ENCODE measurements at regions not wholly inside any gene's neighbourhood (a gene's known extent, or its start where the extent isn't known, plus 50 kb on each side); places are given as distances from the start of the nearest gene placed in this dataset.
"Not testable (repeated sequence)": the region's sequence is repeated elsewhere in the genome, so short reads cannot be mapped to it uniquely, and the experiment has no call there.

DNA sequence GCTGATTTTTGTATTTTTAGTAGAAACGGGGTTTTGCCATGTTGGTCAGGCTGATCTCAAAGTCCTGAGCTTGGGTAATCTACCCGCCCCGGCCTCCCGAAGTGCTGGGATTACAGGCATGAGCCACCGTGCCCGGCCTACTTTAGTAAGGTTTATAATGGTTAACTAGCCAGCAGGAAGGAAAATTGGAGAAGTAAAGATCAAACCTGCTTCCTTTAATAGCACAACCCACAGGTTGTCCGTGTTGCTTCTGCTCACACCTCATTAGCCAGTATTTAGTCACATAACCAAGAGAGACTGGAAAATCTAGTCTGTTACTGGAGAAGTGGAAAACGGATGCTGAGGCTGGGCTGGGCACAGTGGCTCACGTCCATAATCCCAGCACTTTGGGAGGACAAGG lies 51.9 kb upstream of the TBL1XR1 start:
- no peak for DNase-seq (ENCODE audit: low read depth)

DNA sequence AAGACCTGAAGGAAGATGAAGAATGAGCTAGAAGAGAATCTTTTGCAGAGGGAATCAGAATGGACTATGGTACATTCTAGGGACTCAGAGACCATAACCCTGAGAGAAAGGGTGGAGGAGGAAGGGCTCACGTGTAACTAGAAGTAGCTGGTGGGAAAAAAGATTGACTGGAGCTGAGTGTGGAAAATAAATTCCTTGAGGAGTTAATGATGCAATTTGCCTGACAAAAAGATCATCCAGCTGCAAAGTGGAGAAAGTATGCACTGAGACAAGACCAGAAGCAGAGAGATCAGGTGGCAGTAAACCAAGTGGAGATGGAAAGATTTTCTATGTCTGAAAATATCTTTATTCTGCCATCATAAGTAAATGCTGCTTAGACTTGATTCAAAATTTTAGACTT lies 52.9 kb upstream of the TBL1XR1 start:
- DNase-seq (ENCODE audit: low read depth), result no peak

DNA sequence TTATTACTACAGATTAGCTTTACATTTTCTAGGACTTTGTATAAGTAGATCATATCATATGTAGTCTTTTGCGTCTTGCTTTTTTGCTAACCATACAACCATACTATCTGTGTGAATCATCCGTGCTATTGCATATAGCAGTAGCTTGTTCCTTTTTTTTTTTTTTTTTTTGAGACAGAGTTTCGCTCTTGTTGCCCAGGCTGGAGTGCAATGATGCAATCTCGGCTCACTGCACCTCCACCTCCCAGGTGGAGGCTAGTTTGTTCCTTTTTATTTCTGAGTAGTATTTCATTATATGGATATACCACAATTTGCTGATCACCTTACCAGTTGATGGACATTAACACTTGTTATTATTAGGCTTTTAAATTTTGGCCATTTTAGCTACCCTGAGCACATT lies 54.5 kb upstream of the TBL1XR1 start:
- no peak for DNase-seq (ENCODE audit: low read depth)

DNA sequence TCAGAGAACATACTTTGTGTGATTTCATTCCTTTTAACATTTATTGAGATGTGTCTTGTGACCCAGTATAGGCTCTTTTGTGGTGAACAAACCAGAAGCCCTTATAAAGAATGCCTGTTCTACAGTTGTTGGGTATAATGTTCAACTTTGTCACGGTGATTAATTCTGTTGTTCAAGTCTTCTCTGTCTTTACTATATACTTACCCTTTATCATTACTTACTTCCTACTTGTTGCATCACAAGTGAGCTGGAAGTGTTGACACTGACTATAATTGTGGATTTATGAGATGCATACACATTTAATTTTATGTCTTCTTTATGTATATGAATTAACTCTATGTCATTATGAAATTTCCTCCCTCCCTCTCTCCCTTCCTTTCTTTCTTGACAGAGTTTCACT lies 59.7 kb upstream of the TBL1XR1 start:
- no peak for DNase-seq (ENCODE audit: low read depth)

DNA sequence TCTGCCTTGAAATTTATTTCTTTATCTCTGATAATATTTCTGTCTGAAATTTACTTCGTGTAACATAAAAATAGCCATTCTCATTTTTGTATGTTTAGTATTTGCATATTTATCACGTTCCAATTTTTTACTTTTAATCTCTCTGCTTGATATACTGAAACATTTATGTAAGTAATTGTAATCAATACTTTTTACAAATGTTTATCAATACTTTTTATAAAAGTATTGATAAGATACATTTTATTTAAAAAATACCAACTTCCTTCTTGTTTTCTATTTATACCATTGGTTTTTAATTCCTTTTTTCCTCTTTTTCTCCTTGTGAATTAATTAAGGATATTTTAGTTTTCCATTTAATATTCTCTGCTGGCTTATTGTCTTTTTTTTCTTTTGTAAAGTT lies 60.3 kb upstream of the TBL1XR1 start:
- no peak for DNase-seq (ENCODE audit: low read depth)

DNA sequence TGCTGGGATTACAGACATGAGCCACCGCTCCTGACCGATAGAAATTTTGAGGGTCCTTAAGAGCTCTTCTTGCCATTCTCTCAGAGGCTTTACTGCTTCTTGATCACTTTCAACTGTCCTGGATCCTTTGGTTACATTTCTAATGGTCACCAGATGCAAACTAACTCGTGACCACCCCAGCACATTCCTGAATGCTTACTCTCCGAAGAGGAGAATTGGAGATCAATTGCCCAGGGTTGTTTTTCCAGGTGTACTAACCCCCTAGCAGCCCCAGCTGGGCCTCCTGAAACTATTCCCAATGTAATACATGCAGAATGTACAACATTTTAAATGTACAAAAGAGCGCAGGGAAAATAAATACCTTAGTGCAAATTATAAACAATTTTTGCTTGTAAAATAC lies 65.1 kb upstream of the TBL1XR1 start:
- DNase-seq (ENCODE audit: low read depth), result no peak

DNA sequence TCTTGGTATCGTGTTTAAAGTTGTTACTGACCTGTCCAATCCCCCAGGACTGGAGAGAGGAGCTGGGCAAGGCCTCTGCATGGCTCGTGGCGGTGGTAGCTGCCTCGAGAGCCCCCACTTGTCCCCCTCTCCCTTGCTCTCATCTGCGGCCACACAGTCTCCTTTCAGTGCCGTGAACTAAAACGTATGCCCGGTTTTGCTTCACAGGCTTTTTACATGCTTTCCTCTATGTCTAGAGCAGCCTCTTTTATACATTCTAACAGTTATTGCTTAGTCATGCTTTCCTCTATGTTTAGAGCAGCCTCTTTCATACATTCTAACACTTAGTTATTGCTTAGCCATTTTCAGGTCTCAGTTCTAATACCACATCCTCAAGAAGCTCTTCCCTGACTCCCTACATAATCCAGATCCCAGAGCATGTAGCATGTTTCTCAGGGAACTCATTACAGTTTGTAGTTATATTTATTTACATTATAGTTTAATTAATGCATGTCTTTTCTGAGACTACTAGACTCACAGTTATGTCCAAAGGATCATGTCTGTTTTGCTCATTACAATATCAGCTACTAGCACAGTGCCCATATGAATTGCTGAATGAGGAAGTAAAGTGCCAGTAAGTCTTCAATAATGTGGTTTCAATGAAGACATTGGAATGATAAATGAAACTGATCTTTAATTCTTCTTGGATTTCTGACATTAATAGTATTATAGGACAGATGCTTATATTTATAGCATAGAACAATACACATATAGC lies 66.5 kb upstream of the TBL1XR1 start:
- no peak for DNase-seq (ENCODE audit: low read depth)

DNA sequence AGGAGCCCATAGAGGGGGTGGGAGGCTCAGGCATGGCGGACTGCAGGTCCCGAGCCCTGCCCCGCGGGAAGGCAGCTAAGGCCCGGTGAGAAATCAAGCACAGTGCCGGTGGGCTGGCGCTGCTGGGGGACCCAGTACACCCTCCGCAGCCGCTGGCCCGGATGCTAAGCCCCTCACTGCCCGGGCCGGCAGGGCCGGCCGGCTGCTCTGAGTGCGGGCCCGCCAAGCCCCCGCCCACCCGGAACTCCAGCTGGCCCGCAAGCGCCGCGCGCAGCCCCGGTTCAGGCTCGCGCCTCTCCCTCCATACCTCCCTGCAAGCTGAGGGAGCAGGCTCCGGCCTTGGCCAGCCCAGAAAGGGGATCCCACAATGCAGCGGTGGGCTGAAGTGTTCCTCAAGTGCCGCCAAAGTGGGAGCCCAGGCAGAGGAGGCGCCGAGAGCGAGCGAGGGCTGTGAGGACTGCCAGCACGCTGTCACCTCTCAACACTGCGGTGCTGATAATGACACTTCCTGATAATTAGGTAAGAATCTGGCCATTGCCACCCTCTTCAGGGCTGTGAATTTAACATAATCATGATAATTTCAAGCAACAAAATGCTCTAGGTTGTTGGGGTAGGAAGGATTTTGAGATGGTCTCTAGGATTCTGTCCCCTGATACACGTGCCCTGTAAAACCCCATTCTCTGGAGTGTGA lies 74.7 kb upstream of the TBL1XR1 start:
- not testable (repeated sequence) for DNase-seq (ENCODE audit: low read depth)

DNA sequence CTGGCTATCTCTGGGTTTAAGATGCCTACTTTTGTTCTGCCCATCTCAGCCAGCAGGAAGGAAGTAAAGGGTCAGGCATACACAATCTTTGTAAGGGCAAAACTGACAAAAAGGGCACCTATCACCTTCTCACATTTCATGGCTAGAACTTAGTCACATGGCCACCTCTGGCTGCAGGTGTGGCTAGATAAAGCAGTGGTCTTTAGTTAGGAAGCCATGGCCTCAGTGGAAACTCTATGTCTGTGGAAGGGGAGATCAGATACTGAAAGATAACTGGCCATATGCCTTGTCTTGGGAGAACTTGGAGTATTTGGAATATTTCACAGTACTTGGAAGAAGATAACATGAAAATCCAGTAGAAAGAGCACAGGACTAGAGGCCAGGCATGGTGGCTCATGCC lies 80.7 kb upstream of the TBL1XR1 start:
- no peak for DNase-seq (ENCODE audit: low read depth)

DNA sequence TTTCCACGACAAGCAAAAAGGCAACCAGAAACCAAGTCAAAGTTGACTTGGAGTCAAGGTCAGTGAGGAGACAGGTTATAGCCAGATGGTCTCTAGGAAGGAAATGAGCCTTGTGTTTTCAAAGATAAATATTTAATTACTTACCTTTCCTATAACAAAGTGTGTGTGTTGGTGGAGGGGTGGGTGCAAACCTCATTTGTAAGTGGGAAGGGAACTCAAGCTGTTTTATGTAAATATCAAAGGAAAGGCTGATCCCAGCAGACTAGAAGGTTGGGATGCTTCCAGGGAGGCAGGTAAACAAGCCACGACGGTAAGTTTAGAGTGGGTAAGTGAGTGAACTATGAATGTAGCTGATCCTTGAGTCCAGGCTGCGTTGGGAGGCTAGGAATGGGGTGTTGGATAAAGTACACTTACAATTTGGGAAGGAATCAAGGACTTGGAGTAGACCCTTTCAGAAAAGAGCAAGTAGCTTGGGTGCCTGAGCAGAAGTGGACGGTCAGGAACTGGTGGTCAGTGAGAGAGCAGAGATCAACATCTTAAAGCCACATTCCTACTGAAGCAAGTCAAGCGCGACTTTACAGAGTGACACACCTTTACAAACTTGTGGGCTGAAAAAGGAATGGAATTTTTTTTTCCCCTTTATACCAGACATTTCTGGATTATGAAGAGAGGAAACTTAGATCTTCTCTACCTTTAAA lies 82.0 kb upstream of the TBL1XR1 start:
- DNase-seq (ENCODE audit: low read depth), result no peak

DNA sequence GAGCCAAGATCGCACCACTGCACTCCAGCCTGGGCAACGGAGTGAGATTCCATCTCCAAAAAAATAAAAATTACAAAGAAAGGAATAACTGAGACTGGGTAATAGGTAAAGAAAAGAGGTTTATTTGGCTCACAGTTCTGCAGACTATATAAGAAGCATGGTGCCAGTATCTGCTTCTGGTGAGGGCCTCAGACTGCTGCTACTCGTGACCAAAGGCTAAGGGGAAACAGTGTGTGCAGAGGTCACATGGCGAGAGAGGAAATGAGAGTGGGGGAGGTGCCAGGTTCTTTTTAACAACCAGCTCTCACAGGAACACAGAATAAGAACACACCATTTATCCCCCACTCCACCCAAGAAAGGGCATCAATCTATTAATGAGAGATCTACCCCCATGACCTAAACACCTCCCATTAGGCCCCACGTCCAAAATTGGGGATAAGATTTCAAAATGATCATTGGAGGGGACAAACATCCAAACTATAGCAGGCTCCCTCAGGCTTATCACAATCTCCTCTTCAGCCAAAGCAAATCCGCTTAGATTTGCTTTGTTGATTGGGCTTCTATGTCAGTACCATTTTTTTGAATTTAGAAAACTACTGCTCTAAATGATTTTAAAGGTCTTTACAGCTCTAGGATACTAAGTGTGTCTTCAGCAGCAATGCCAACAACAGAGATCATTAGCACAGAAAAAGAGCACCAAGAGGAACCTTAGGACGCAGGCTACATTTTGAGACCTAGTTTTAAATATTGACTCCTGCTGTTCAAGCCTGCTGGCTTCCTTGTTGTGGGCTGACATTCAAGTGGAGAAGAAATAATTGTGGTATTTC lies 84.2 kb upstream of the TBL1XR1 start:
- DNase-seq (ENCODE audit: low read depth), result no peak

DNA sequence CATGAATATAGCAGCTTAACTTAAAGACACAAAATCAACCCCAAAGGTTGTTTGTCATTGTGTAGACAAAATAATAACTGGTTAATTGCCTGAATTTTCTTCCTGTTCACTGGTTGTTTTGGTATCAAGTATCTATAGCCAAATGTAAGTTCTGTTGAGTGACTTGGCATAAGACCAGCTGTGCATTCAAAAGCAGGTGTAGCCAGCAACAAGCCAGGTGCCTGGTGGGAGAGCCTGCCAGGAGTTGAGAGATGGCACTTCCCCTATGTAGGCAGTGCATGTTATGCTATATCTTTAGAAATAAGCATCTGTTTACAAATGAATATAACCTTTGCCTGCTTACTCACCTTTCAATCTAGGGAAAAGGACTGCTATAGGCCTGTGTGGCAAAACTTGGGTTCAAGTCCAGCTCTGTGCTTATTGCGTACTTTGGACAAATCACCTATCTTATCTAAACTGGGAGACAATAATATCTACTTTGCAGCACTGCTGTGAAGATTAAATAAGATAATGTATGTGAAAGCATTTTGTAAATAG lies 84.9 kb upstream of the TBL1XR1 start:
- DNase-seq (ENCODE audit: low read depth), result no peak

DNA sequence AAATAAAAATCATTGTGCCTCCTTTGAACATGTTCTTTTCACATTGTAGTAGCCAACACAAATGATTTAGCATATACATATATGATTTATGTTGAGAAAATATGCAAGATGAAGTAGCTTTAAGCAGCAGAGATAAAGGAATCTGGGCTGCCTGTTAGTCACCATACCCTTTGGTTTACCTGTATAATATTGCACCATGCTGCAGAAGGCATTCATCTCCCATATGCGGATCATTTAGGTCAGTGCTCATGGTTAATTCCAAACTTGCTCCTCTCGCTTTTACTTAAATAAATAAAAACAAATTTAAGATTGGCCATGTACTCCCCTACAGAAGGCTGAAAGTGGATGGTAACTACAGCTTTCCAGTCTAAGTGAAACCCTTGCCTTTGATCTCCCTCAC lies 86.7 kb upstream of the TBL1XR1 start:
- DNase-seq (ENCODE audit: low read depth), result no peak

DNA sequence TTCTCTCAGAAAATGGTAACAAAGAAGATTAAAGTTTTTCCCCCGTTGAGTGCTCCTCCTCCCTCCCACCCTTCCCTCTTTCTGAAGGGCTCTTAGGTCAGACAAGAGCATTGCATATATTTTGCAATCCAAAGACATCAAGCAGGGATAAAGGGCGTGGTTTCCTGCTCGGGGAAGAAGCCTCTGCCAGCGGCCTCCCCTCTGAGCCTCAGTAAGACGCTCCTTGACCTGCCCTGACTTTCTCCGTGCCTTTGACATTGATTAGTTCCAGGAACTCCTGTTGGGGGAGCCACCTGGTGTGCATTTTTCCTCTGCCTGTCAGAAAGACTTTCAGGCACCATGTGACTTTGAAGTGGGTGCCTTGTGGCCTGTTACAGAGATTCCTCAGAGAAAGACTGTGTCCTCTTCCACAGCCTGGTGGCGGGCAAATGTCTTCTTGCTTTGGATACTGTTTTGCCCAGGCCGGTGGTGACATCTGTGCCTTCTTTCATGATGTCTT lies 87.2 kb upstream of the TBL1XR1 start:
- DNase-seq (ENCODE audit: low read depth), result peak; percentile 57

DNA sequence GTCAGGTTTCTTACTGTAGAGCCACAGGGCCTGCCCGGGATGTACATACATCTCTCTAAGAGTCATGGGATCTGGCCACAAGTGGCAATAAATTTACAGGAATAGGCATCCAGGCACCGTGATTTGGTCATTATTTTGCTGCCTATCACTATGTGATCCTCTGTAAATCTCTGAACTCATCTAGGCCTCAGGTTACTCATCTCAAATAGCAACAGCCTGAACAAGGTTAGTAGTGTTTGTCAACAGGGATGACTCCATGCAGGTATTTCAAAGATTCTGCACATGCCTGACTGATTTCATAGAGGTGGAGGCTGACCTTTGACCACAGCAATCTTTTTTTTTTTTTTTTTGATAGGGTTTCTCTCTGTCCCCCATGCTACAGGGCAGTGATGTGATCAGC lies 88.8 kb upstream of the TBL1XR1 start:
- no peak for DNase-seq (ENCODE audit: low read depth)

DNA sequence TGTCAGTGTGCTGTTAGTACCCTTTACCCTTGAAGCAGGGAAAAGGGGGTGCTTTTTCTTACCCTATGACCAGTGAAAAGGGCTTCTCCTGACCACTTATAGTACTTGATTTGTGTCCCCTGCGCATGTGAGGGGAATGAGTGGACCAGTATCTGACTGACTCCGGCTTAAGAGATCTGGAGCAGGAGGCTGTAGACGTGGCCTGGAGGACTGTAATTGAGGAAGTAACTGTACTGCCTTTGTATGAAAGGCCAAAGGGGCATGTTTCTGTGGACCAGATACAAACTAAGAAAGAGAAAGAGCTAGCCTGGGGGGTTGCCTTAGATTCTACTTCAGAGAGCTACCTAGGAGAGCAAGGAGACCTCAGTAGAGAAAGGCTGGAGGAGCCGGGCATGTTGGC lies 89.9 kb upstream of the TBL1XR1 start:
- no peak for DNase-seq (ENCODE audit: low read depth)

DNA sequence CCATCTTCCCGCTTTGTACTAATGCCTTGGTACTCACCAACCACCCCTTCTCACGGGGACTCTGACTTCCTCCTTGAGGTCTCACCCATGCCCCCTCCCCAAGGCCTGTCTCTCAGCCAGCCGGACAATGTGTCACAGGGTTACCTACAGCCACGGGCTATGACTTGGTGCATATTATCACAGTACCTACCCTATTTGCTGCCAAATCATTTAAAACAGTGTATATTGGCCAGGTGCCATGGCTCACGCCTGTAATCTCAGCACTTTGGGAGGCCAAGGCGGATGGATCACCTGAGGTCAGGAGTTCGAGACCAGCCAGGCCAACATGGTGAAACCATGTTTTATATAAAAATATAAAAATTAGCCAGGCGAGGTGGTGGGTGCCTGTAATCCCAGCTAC lies 93.4 kb upstream of the TBL1XR1 start:
- DNase-seq (ENCODE audit: low read depth), result no peak

DNA sequence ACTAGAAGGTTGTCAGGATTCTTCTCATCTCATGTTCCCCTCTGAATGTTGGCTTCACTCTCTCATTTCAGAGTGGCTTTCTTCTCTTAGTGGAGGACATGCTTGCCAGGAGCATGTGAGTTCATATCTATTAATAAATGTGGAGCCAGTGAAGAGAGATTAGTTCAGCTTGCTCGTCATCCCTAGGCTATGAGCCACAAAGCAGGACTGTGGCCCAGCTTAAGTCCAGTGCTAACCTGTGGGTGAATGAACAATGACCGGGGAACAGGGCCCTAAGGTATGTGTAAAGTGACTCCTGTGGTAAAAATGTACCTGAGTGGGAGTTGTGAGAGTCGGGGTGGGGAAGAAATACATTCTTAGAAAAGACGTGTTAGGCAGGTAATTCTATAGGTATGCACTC lies 96.9 kb upstream of the TBL1XR1 start:
- DNase-seq (ENCODE audit: low read depth), result no peak

DNA sequence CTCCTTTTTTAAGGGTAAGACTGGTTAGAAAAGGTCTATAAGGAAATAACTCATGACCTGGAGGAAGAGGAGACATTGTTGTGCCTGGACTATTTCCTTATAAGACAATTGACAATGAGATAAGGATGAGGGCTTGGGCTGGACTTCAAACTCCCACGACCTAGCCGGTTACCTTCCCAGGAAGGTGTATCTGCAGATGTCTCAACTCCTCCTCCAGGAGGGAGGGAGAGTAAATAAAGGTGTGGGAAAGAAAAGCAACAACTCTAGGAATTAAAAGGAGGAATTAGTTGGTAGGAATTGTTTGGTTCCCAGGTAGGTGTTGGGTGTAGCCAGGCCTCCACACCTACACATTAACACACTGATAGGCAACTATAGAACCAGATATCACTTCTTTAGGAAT lies 97.8 kb upstream of the TBL1XR1 start:
- no peak for DNase-seq (ENCODE audit: low read depth)

DNA sequence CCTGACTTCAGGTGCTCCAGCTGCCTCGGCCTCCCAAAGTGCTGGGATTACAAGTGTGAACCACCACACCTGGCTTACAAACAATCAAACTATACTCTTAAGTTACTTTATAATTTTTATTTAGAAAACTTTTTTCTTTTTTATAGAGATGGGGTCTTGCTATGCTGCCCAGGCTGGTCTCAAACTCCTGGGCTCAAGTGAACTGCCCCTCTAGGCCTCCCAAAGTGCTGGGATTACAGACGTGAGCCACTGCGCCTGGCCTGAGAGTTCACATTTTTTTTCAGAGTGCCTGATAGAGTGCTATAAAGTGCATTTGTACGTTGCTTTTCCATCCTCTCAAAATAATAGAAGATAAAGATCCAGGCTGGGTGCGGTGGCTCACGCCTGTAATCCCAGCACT lies 102.0 kb upstream of the TBL1XR1 start:
- DNase-seq (ENCODE audit: low read depth), result no peak

DNA sequence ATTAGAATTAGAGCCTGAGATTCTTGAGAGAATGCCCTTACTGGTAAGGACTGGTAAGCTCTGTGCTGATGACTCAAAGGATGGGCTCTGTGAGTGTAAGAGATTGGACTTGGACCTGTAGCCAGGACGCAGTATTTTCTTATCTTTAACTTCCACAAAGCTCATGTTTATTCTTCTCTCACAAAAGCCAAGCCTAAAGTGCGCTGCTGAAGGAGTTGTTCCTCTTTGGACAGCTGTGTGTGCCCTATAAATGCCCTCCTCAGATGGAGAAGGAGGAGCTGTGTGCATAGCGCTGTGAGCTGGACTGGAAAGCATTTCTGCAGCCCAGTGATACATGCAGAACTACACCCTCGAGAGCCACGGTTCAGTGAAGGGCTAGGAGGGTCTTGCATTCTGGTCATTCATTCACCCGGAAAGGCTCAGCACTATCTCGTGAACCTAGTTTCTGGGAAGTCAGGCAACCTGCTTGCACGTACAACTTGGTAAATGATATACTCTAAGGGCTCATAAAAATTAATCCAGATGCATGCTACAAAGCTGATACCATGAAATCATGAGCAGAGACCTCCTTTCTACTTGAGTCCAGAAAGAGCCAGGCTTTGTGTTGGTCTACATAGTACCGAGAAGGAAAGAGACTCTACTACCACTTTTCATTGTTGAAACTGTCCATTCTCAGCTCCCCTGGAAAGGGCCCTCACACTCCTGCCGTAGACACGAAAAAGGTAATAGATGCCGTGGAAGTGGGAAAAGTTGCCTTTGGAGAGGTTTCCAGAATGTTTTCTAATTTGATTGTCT lies 103.0 kb upstream of the TBL1XR1 start:
- DNase-seq (ENCODE audit: low read depth), result no peak
